ENCODE measurements at regions not wholly inside any gene's neighbourhood (a gene's known extent, or its start where the extent isn't known, plus 50 kb on each side); places are given as distances from the start of the nearest gene placed in this dataset.

- H2AK9ac ChIP-seq (replicated peaks; ENCODE audit: low read depth, low read length, poor library complexity): no peak overlapping the region
- no peak overlapping the region for H3K27ac ChIP-seq (ENCODE audit: insufficient read depth, low read length)
- H3K4me3 ChIP-seq (ENCODE audit: insufficient read depth, low read depth, low read length): no peak overlapping the region
- H3K79me1 ChIP-seq (ENCODE audit: low read depth in 1 of 2, low read length in 2 of 2): no peaks in the 10 kb centered on the region
- no peak overlapping the region for H2BK120ac ChIP-seq (ENCODE audit: low read depth, low read length)
- no peaks in the 10 kb centered on the region for H3K4me1 ChIP-seq (ENCODE audit: control insufficient read depth, insufficient read depth, low read length)
- no peak overlapping the region for H2BK15ac ChIP-seq (ENCODE audit: low read depth, low read length)
- H3K14ac ChIP-seq (replicated peaks; ENCODE audit: low read depth, low read length): no peak overlapping the region
- ChIA-PET POLR2A (ENCODE audit: unreplicated experiment) (no interaction called here), CTCF (no interaction called here)
- no peak overlapping the region for H2BK5ac ChIP-seq (ENCODE audit: low read depth, low read length, poor library complexity, severe bottlenecking)
- BruUV-seq (replicated peaks): no TSS peak
- dilution Hi-C loops (cut with HindIII; ENCODE audit: low sequenced_read_pairs, unreplicated experiment): no loop called here
- H3K56ac ChIP-seq (ENCODE audit: extremely low read depth, insufficient read depth, low read length): no peak overlapping the region
- no peak overlapping the region for H2BK20ac ChIP-seq (ENCODE audit: low read depth, low read length)
- no peaks in the 10 kb centered on the region for H4K20me1 ChIP-seq (ENCODE audit: insufficient read depth, low read length)
- in situ Hi-C loops (cut with MboI; ENCODE audit: low sequenced_read_pairs): no loop called here
- no peaks in the 10 kb centered on the region for H3K9me1 ChIP-seq (ENCODE audit: insufficient read depth, low read length)
- no peak overlapping the region for H3K4ac ChIP-seq (ENCODE audit: low read depth, low read length)
- intact Hi-C loops (cut with micrococcal nuclease): no loop called here
- no peak overlapping the region for H3K9ac ChIP-seq (ENCODE audit: low read depth, low read length)
- 20% methylated on average over 1 of the region's 7 CpGs; no CpG with 5 or more reads in 1 of the 2 experiments for WGBS, 2 experiments (ENCODE audit: extremely low coverage in 2 of 2, insufficient read length in 1 of 2)
- no peaks in the 10 kb centered on the region for H3K27me3 ChIP-seq (ENCODE audit: control insufficient read depth, insufficient read depth, low read length)
- H3K4me2 ChIP-seq (ENCODE audit: low read depth, low read length): no peak overlapping the region
- peaks cover 5% of the 10 kb centered on the region for H3K9me3 ChIP-seq (ENCODE audit: control insufficient read depth, insufficient read depth, low read length)
- H3K36me3 ChIP-seq (ENCODE audit: control insufficient read depth, insufficient read depth, low read length): no peaks in the 10 kb centered on the region
- H2AK5ac ChIP-seq (ENCODE audit: low read depth, low read length): no peak overlapping the region
- no peak for ATAC-seq (ENCODE audit: low read depth)
- no peak overlapping the region for H3K23ac ChIP-seq (ENCODE audit: low read depth, low read length)
- no peak for DNase-seq
- no peak overlapping the region for H4K91ac ChIP-seq (ENCODE audit: insufficient read depth, low read depth, low read length)
- H3K18ac ChIP-seq (ENCODE audit: low read depth, low read length): no peak overlapping the region
- no peak overlapping the region for H4K5ac ChIP-seq (ENCODE audit: low read depth, low read length)
- H2AFZ ChIP-seq (replicated peaks; ENCODE audit: low read length, poor library complexity): no peak overlapping the region
- no peak overlapping the region for H4K8ac ChIP-seq (ENCODE audit: low read depth in 2 of 2, low read length in 2 of 2)
- TF ChIP-seq POLR2A (IDR thresholded peaks at IDR 0.05; ENCODE audit: low read depth, low read length) (no peak), MXI1 (IDR thresholded peaks at IDR 0.05; ENCODE audit: borderline replicate concordance, low read depth, low read length) (no peak), CHD1 (IDR thresholded peaks at IDR 0.05; ENCODE audit: low read depth, low read length) (no peak), FOS (IDR thresholded peaks at IDR 0.05; ENCODE audit: low read depth, low read length) (no peak), RFX5 (IDR thresholded peaks at IDR 0.05; ENCODE audit: low read depth, low read length) (no peak), RAD21 (IDR thresholded peaks at IDR 0.05; ENCODE audit: low read length) (no peak), SMC3 (IDR thresholded peaks at IDR 0.05; ENCODE audit: low read depth, low read length) (no peak)
Measured at GRCh38 chr7:9231630-9232121, 798.3 kb downstream of the NXPH1 start.

Measured in IMR-90 (cell line).